Activated CD8-positive, alpha-beta memory T cell treated with anti-CD3 and anti-CD28 coated beads, Interleukin-2, amount 10 ng/mL, durations not matched to agents 7 days and 5 days (primary cell): ENCODE measurements at regions not wholly inside any gene's neighbourhood (a gene's known extent, or its start where the extent isn't known, plus 50 kb on each side); places are given as distances from the start of the nearest gene placed in this dataset.

ENCODE experiments used
- ATAC-seq: fragments of 150-1000 bp; cut with Tn5 transposase; one replicate; pipeline ENCODE4 v1.10.0; 2021; ENCODE audit warnings: moderate library complexity
- CTCF ChIA-PET: fragments of 350-600 bp; sonication (Branson Sonifier 250); formaldehyde crosslinking; loops from one replicate; lab custom pipeline; 2021; ENCODE audit warnings: antibody characterized with exemption; lab: Charles Lee
- DNase-seq: peaks from one replicate; pipeline ENCODE4 v3.0.0-alpha.2; 2020
- H3K27ac Mint-ChIP-seq: one replicate; pipeline ENCODE4 v1.8.0; 2021; ENCODE audit warnings: mild to moderate bottlenecking, mixed read lengths
- H3K27me3 Mint-ChIP-seq: one replicate; pipeline ENCODE4 v1.8.0; 2021; ENCODE audit warnings: mixed read lengths
- H3K36me3 Mint-ChIP-seq: one replicate; pipeline ENCODE4 v1.8.0; 2021; ENCODE audit warnings: mild to moderate bottlenecking, mixed read lengths
- H3K4me1 Mint-ChIP-seq: one replicate; pipeline ENCODE4 v1.8.0; 2021; ENCODE audit warnings: mixed read lengths
- H3K4me3 Mint-ChIP-seq: one replicate; pipeline ENCODE4 v1.8.0; 2021; ENCODE audit warnings: mild to moderate bottlenecking, moderate library complexity, mixed read lengths
- H3K9me3 Mint-ChIP-seq: one replicate; pipeline ENCODE4 v1.8.0; 2022; ENCODE audit warnings: low read depth, mixed read lengths

- DNase-seq (no peak), ATAC-seq (no peak)
- no peaks in the 10 kb centered on the region for H3K36me3 Mint-ChIP-seq
- CTCF ChIA-PET = no interaction called here
- no peaks in the 10 kb centered on the region for H3K4me1 Mint-ChIP-seq
- no peak overlapping the region for H3K4me3 Mint-ChIP-seq
- H3K27me3 Mint-ChIP-seq = no peaks in the 10 kb centered on the region
- H3K9me3 Mint-ChIP-seq = no peaks in the 10 kb centered on the region
- H3K27ac Mint-ChIP-seq = no peak overlapping the region
These were observed 161.9 kb upstream of the MEOX2 start for GRCh38 chr7:15848362-15848761.

GRCh38 chr7:15845868-15846267 is 159.4 kb upstream of the MEOX2 start:
- H3K27ac Mint-ChIP-seq = no peak overlapping the region
- no peak overlapping the region for H3K4me3 Mint-ChIP-seq
- H3K36me3 Mint-ChIP-seq = no peaks in the 10 kb centered on the region
- H3K27me3 Mint-ChIP-seq = no peaks in the 10 kb centered on the region
- DNase-seq (no peak), ATAC-seq (no peak)
- CTCF ChIA-PET = no interaction called here
- H3K4me1 Mint-ChIP-seq = no peaks in the 10 kb centered on the region
- H3K9me3 Mint-ChIP-seq = no peaks in the 10 kb centered on the region

- no peak for DNase-seq
- no peak for ATAC-seq
- Mint-ChIP-seq H3K4me1 (no peaks in the 10 kb centered on the region), H3K27me3 (no peaks in the 10 kb centered on the region), H3K9me3 (no peaks in the 10 kb centered on the region), H3K27ac (no peak overlapping the region), H3K36me3 (no peaks in the 10 kb centered on the region), H3K4me3 (no peak overlapping the region)
- CTCF ChIA-PET = no interaction called here
These were observed 159.0 kb upstream of the MEOX2 start for GRCh38 chr7:15845461-15845860.

- no peak overlapping the region for H3K27ac Mint-ChIP-seq
- DNase-seq = no peak
- H3K4me3 Mint-ChIP-seq = no peak overlapping the region
- ATAC-seq = no peak
- H3K4me1 Mint-ChIP-seq = no peaks in the 10 kb centered on the region
- H3K36me3 Mint-ChIP-seq = no peaks in the 10 kb centered on the region
- H3K9me3 Mint-ChIP-seq = no peaks in the 10 kb centered on the region
- H3K27me3 Mint-ChIP-seq = no peaks in the 10 kb centered on the region
- CTCF ChIA-PET = no interaction called here
These were observed 153.1 kb upstream of the MEOX2 start for GRCh38 chr7:15839416-15840100.

- Mint-ChIP-seq H3K4me1 (no peaks in the 10 kb centered on the region), H3K4me3 (no peak overlapping the region), H3K27me3 (no peaks in the 10 kb centered on the region), H3K27ac (no peak overlapping the region), H3K9me3 (no peaks in the 10 kb centered on the region), H3K36me3 (no peaks in the 10 kb centered on the region)
- CTCF ChIA-PET = no interaction called here
- ATAC-seq (no peak), DNase-seq (no peak)
These were observed 151.8 kb upstream of the MEOX2 start for GRCh38 chr7:15838265-15838664.

- Mint-ChIP-seq H3K4me1 (no peaks in the 10 kb centered on the region), H3K9me3 (no peaks in the 10 kb centered on the region), H3K36me3 (no peaks in the 10 kb centered on the region), H3K27ac (no peak overlapping the region), H3K27me3 (no peaks in the 10 kb centered on the region), H3K4me3 (no peak overlapping the region)
- DNase-seq (no peak), ATAC-seq (no peak)
- CTCF ChIA-PET = no interaction called here
These were observed 150.9 kb upstream of the MEOX2 start for GRCh38 chr7:15837306-15837950.

- H3K4me3 Mint-ChIP-seq = no peak overlapping the region
- no peaks in the 10 kb centered on the region for H3K36me3 Mint-ChIP-seq
- no peaks in the 10 kb centered on the region for H3K9me3 Mint-ChIP-seq
- no peaks in the 10 kb centered on the region for H3K27me3 Mint-ChIP-seq
- CTCF ChIA-PET = no interaction called here
- ATAC-seq = no peak
- H3K4me1 Mint-ChIP-seq = no peaks in the 10 kb centered on the region
- DNase-seq = no peak
- H3K27ac Mint-ChIP-seq = no peak overlapping the region
These were observed 150.2 kb upstream of the MEOX2 start for GRCh38 chr7:15836651-15837050.

GRCh38 chr7:15836041-15836440 is 149.6 kb upstream of the MEOX2 start:
- H3K27ac Mint-ChIP-seq = no peak overlapping the region
- no peak overlapping the region for H3K4me3 Mint-ChIP-seq
- H3K9me3 Mint-ChIP-seq = no peaks in the 10 kb centered on the region
- CTCF ChIA-PET = no interaction called here
- H3K27me3 Mint-ChIP-seq = no peaks in the 10 kb centered on the region
- ATAC-seq (no peak), DNase-seq (no peak)
- no peaks in the 10 kb centered on the region for H3K4me1 Mint-ChIP-seq
- no peaks in the 10 kb centered on the region for H3K36me3 Mint-ChIP-seq

GRCh38 chr7:15834446-15834845 is 148.0 kb upstream of the MEOX2 start:
- ATAC-seq (no peak), DNase-seq (no peak)
- H3K4me3 Mint-ChIP-seq = no peak overlapping the region
- no peaks in the 10 kb centered on the region for H3K4me1 Mint-ChIP-seq
- no peaks in the 10 kb centered on the region for H3K9me3 Mint-ChIP-seq
- H3K27ac Mint-ChIP-seq = no peak overlapping the region
- no peaks in the 10 kb centered on the region for H3K36me3 Mint-ChIP-seq
- no peaks in the 10 kb centered on the region for H3K27me3 Mint-ChIP-seq
- CTCF ChIA-PET = no interaction called here

- Mint-ChIP-seq H3K27me3 (no peaks in the 10 kb centered on the region), H3K27ac (no peak overlapping the region), H3K9me3 (no peaks in the 10 kb centered on the region), H3K4me3 (no peak overlapping the region), H3K4me1 (no peaks in the 10 kb centered on the region), H3K36me3 (no peaks in the 10 kb centered on the region)
- CTCF ChIA-PET = no interaction called here
- DNase-seq (no peak), ATAC-seq (no peak)
These were observed 146.5 kb upstream of the MEOX2 start for GRCh38 chr7:15832996-15833395.

- Mint-ChIP-seq H3K36me3 (no peaks in the 10 kb centered on the region), H3K27me3 (no peaks in the 10 kb centered on the region), H3K27ac (no peak overlapping the region), H3K4me1 (no peaks in the 10 kb centered on the region), H3K9me3 (peaks cover 5% of the 10 kb centered on the region), H3K4me3 (no peak overlapping the region)
- CTCF ChIA-PET = no interaction called here
- ATAC-seq (no peak), DNase-seq (no peak)
These were observed 145.1 kb upstream of the MEOX2 start for GRCh38 chr7:15831606-15832005.

- no peak overlapping the region for H3K27ac Mint-ChIP-seq
- H3K27me3 Mint-ChIP-seq = no peaks in the 10 kb centered on the region
- peaks cover 5% of the 10 kb centered on the region for H3K9me3 Mint-ChIP-seq
- no peak for DNase-seq
- no peak for ATAC-seq
- H3K4me3 Mint-ChIP-seq = no peak overlapping the region
- no peaks in the 10 kb centered on the region for H3K36me3 Mint-ChIP-seq
- CTCF ChIA-PET = no interaction called here
- no peaks in the 10 kb centered on the region for H3K4me1 Mint-ChIP-seq
These were observed 143.2 kb upstream of the MEOX2 start for GRCh38 chr7:15829691-15830090.

GRCh38 chr7:15828881-15829280 is 142.4 kb upstream of the MEOX2 start:
- Mint-ChIP-seq H3K36me3 (no peaks in the 10 kb centered on the region), H3K27me3 (no peaks in the 10 kb centered on the region), H3K27ac (no peak overlapping the region), H3K9me3 (peaks cover 5% of the 10 kb centered on the region), H3K4me1 (no peaks in the 10 kb centered on the region), H3K4me3 (no peak overlapping the region)
- DNase-seq = no peak
- ATAC-seq = no peak
- CTCF ChIA-PET = no interaction called here

GRCh38 chr7:15821484-15822427 is 135.3 kb upstream of the MEOX2 start:
- Mint-ChIP-seq H3K4me1 (no peaks in the 10 kb centered on the region), H3K4me3 (no peak overlapping the region), H3K9me3 (peaks cover 4% of the 10 kb centered on the region), H3K27me3 (no peaks in the 10 kb centered on the region), H3K36me3 (no peaks in the 10 kb centered on the region), H3K27ac (no peak overlapping the region)
- ATAC-seq = no peak
- CTCF ChIA-PET = no interaction called here
- DNase-seq = no peak
